Hematopoietic multipotent progenitor cell treated with erythropoietin and hydrocortisone succinate and interleukin-3 and kit ligand, for 17 days (in vitro differentiated cells): ENCODE measurements at regions not wholly inside any gene's neighbourhood (a gene's known extent, or its start where the extent isn't known, plus 50 kb on each side); places are given as distances from the start of the nearest gene placed in this dataset.
"Not testable (repeated sequence)": the region's sequence is repeated elsewhere in the genome, so short reads cannot be mapped to it uniquely, and the experiment has no call there.

Source experiments
- DNase-seq: peaks from one replicate; pipeline ENCODE4 v3.0.0-alpha.2; 2015; ENCODE audit warnings: low spot score

GRCh38 chr7:20520530-20520929, 94.9 kb upstream of the ABCB5 start:
- DNase-seq = no peak

- no peak for DNase-seq
These were observed 94.2 kb upstream of the ABCB5 start for GRCh38 chr7:20521243-20521642.

- no peak for DNase-seq
These were observed 86.2 kb upstream of the ABCB5 start for GRCh38 chr7:20529260-20529659.

- no peak for DNase-seq
These were observed 82.6 kb upstream of the ABCB5 start for GRCh38 chr7:20532890-20533289.

- no peak for DNase-seq
These were observed 80.9 kb upstream of the ABCB5 start for GRCh38 chr7:20534543-20534942.

- no peak for DNase-seq
These were observed 79.9 kb upstream of the ABCB5 start for GRCh38 chr7:20535541-20535940.

GRCh38 chr7:20539201-20539600, 76.3 kb upstream of the ABCB5 start:
- DNase-seq = peak; percentile 17

GRCh38 chr7:20541608-20542349, 73.7 kb upstream of the ABCB5 start:
- no peak for DNase-seq

- no peak for DNase-seq
These were observed 72.9 kb upstream of the ABCB5 start for GRCh38 chr7:20542594-20542993.

GRCh38 chr7:20543500-20543899, 72.0 kb upstream of the ABCB5 start:
- no peak for DNase-seq

- no peak for DNase-seq
These were observed 70.5 kb upstream of the ABCB5 start for GRCh38 chr7:20545016-20545415.

- not testable (repeated sequence) for DNase-seq
These were observed 68.5 kb upstream of the ABCB5 start for GRCh38 chr7:20546958-20547357.

GRCh38 chr7:20554072-20554471, 61.4 kb upstream of the ABCB5 start:
- DNase-seq = no peak

GRCh38 chr7:20556091-20556490, 59.4 kb upstream of the ABCB5 start:
- no peak for DNase-seq

GRCh38 chr7:20557116-20557515, 58.4 kb upstream of the ABCB5 start:
- no peak for DNase-seq

- no peak for DNase-seq
These were observed 56.3 kb upstream of the ABCB5 start for GRCh38 chr7:20558963-20559716.

GRCh38 chr7:20559883-20560282, 55.6 kb upstream of the ABCB5 start:
- no peak for DNase-seq

GRCh38 chr7:20560325-20561180, 54.9 kb upstream of the ABCB5 start:
- no peak for DNase-seq

- DNase-seq = no peak
These were observed 54.0 kb upstream of the ABCB5 start for GRCh38 chr7:20561466-20561865.

GRCh38 chr7:20561908-20562307, 53.6 kb upstream of the ABCB5 start:
- no peak for DNase-seq

GRCh38 chr7:20562461-20562860, 53.0 kb upstream of the ABCB5 start:
- no peak for DNase-seq
